ENCODE measurements at regions not wholly inside any gene's neighbourhood (a gene's known extent, or its start where the extent isn't known, plus 50 kb on each side); places are given as distances from the start of the nearest gene placed in this dataset.

- no peaks in the 10 kb centered on the region for H3K36me3 ChIP-seq
- H3K9me3 ChIP-seq = peaks cover 0 to 7% (median 3%) of the 10 kb centered on the region in 4 donors
- DNase-seq = no peak
- TF ChIP-seq CTCF (IDR thresholded peaks at IDR 0.05) (no peak), POLR2AphosphoS5 (IDR thresholded peaks at IDR 0.05) (no peak), EP300 (IDR thresholded peaks at IDR 0.05) (no peak), POLR2A (IDR thresholded peaks at IDR 0.05) (no peak)
- H3K4me3 ChIP-seq = no peak overlapping the region
- no peak overlapping the region for H3K27ac ChIP-seq
- peaks cover 12 to 35% (median 20%) of the 10 kb centered on the region in 4 donors for H3K4me1 ChIP-seq
- intact Hi-C loops (cut with DNase I; ENCODE audit: low total_unique reads) = no loop called here
- 82 to 92% (median 92%) methylated on average over 4 of the region's 4 CpGs for whole genome bisulfite sequencing, 5 donors
- no peaks in the 10 kb centered on the region for H3K27me3 ChIP-seq
These were observed 122.9 kb upstream of the RASGEF1B start for GRCh38 chr4:81594490-81595159.

GRCh38 chr4:81592701-81593100 is 121.0 kb upstream of the RASGEF1B start:
- Histone ChIP-seq H3K4me1 (peaks cover 7 to 22% (median 16%) of the 10 kb centered on the region in 4 donors), H3K36me3 (no peaks in the 10 kb centered on the region), H3K27ac (no peak overlapping the region), H3K9me3 (no peaks in the 10 kb centered on the region), H3K4me3 (no peak overlapping the region), H3K27me3 (no peaks in the 10 kb centered on the region)
- DNase-seq = no peak
- intact Hi-C loops (cut with DNase I; ENCODE audit: low total_unique reads) = no loop called here
- WGBS, 5 donors = 84 to 94% (median 90%) methylated on average over 2 of the region's 2 CpGs
- TF ChIP-seq EP300 (IDR thresholded peaks at IDR 0.05) (no peak), POLR2AphosphoS5 (IDR thresholded peaks at IDR 0.05) (no peak), POLR2A (IDR thresholded peaks at IDR 0.05) (no peak), CTCF (IDR thresholded peaks at IDR 0.05) (no peak)

GRCh38 chr4:81590596-81590995 is 118.9 kb upstream of the RASGEF1B start:
- Histone ChIP-seq H3K27ac (no peak overlapping the region), H3K27me3 (no peaks in the 10 kb centered on the region), H3K4me1 (peaks cover under 1 to 12% (median 9%) of the 10 kb centered on the region in 4 donors), H3K36me3 (no peaks in the 10 kb centered on the region), H3K9me3 (no peaks in the 10 kb centered on the region), H3K4me3 (no peak overlapping the region)
- WGBS, 5 donors = 93 to 100% (median 96%) methylated on average over 1 of the region's 1 CpG
- no peak for DNase-seq
- TF ChIP-seq POLR2A (IDR thresholded peaks at IDR 0.05) = no peak
- no peak for TF ChIP-seq CTCF (IDR thresholded peaks at IDR 0.05)
- no peak for TF ChIP-seq POLR2AphosphoS5 (IDR thresholded peaks at IDR 0.05)
- no peak for TF ChIP-seq EP300 (IDR thresholded peaks at IDR 0.05)
- intact Hi-C loops (cut with DNase I; ENCODE audit: low total_unique reads) = no loop called here

- H3K4me3 ChIP-seq = no peak overlapping the region
- H3K27me3 ChIP-seq = no peaks in the 10 kb centered on the region
- H3K4me1 ChIP-seq = no peaks in the 10 kb centered on the region
- 81 to 97% (median 88%) methylated on average over 1 of the region's 1 CpG for WGBS, 5 donors
- no peak overlapping the region for H3K27ac ChIP-seq
- H3K36me3 ChIP-seq = no peaks in the 10 kb centered on the region
- no peak for TF ChIP-seq POLR2A (IDR thresholded peaks at IDR 0.05)
- no peak for TF ChIP-seq POLR2AphosphoS5 (IDR thresholded peaks at IDR 0.05)
- TF ChIP-seq EP300 (IDR thresholded peaks at IDR 0.05) = no peak
- TF ChIP-seq CTCF (IDR thresholded peaks at IDR 0.05) = no peak
- DNase-seq = no peak
- intact Hi-C loops (cut with DNase I; ENCODE audit: low total_unique reads) = no loop called here
- H3K9me3 ChIP-seq = no peaks in the 10 kb centered on the region
These were observed 117.6 kb upstream of the RASGEF1B start for GRCh38 chr4:81589262-81589661.
